COLO668 (cell line): ENCODE measurements at regions not wholly inside any gene's neighbourhood (a gene's known extent, or its start where the extent isn't known, plus 50 kb on each side); places are given as distances from the start of the nearest gene placed in this dataset.
A peak's percentile ranks its signal among the peaks of the same experiment; 100 is the strongest.

ENCODE experiments used
- DNase-seq: peaks from one replicate; lab custom pipeline; 2025; ENCODE audit not compliant: unreplicated experiment; lab: John Stamatoyannopoulos, UW

- no peak for DNase-seq
Observed at GRCh38 chr3:83302091-83302490, 1540.6 kb upstream of the GBE1 start.

- DNase-seq: no peak
Observed at GRCh38 chr3:83317605-83318004, 1556.2 kb upstream of the GBE1 start.

GRCh38 chr3:83320726-83321125 lies 1559.3 kb upstream of the GBE1 start:
- DNase-seq: no peak

- no peak for DNase-seq
Observed at GRCh38 chr3:83321457-83321856, 1560.0 kb upstream of the GBE1 start.

GRCh38 chr3:83321891-83322290 lies 1560.4 kb upstream of the GBE1 start:
- DNase-seq: no peak

- no peak for DNase-seq
Observed at GRCh38 chr3:83354205-83354604, 1592.8 kb upstream of the GBE1 start.

GRCh38 chr3:83393276-83393675 lies 1565.5 kb upstream of the CADM2 start:
- peak; percentile 39 for DNase-seq

GRCh38 chr3:83403927-83404326 lies 1554.9 kb upstream of the CADM2 start:
- no peak for DNase-seq

GRCh38 chr3:83426300-83426699 lies 1532.5 kb upstream of the CADM2 start:
- DNase-seq: no peak

GRCh38 chr3:83434880-83435587 lies 1523.8 kb upstream of the CADM2 start:
- DNase-seq: no peak

GRCh38 chr3:83438188-83438587 lies 1520.6 kb upstream of the CADM2 start:
- DNase-seq: no peak

GRCh38 chr3:83453056-83453455 lies 1505.7 kb upstream of the CADM2 start:
- no peak for DNase-seq

GRCh38 chr3:83454353-83454752 lies 1504.4 kb upstream of the CADM2 start:
- no peak for DNase-seq

- DNase-seq: no peak
Observed at GRCh38 chr3:83457551-83457950, 1501.2 kb upstream of the CADM2 start.

- DNase-seq: no peak
Observed at GRCh38 chr3:83460052-83460451, 1498.7 kb upstream of the CADM2 start.

GRCh38 chr3:83461411-83461810 lies 1497.4 kb upstream of the CADM2 start:
- no peak for DNase-seq

GRCh38 chr3:83477563-83477962 lies 1481.2 kb upstream of the CADM2 start:
- no peak for DNase-seq

GRCh38 chr3:83482402-83483070 lies 1476.3 kb upstream of the CADM2 start:
- no peak for DNase-seq

GRCh38 chr3:83496462-83496861 lies 1462.3 kb upstream of the CADM2 start:
- DNase-seq: no peak

GRCh38 chr3:83498361-83499016 lies 1460.3 kb upstream of the CADM2 start:
- DNase-seq: no peak

- DNase-seq: peak; percentile 1
Observed at GRCh38 chr3:83500422-83500821, 1458.4 kb upstream of the CADM2 start.

GRCh38 chr3:83500931-83501330 lies 1457.9 kb upstream of the CADM2 start:
- DNase-seq: no peak
